Kidney (tissue), 13 donors: ENCODE measurements at regions not wholly inside any gene's neighbourhood (a gene's known extent, or its start where the extent isn't known, plus 50 kb on each side); places are given as distances from the start of the nearest gene placed in this dataset.

Source experiments
- DNase-seq, 5 donors: peaks; one replicate each; pipeline ENCODE4 v3.0.0-alpha.2; 2013 to 2020
- FAIRE-seq: peaks from 2 replicates; lab custom pipeline; 2012; peaks lifted over from hg19 to GRCh38; lab: Jason Lieb, UNC
- H3K27ac ChIP-seq, 2 donors: one replicate each; pipeline ENCODE4 v1.7.0; 2013; ENCODE audit warnings: low read depth in 2 of 2, low read length in 2 of 2, inconsistent platforms in 1 of 2
- H3K27me3 ChIP-seq: one replicate; pipeline ENCODE4 v1.7.1; 2013; ENCODE audit warnings: low read length, inconsistent platforms; ENCODE audit not compliant: control insufficient read depth, insufficient read depth
- H3K36me3 ChIP-seq, 3 donors: one replicate each; pipeline versions ENCODE4 v1.7.0 to v1.7.1; 2013; ENCODE audit warnings: low read length in 3 of 3, control low read depth in 1 of 3, inconsistent platforms in 1 of 3; ENCODE audit not compliant: insufficient read depth in 3 of 3, control insufficient read depth in 2 of 3
- H3K4me1 ChIP-seq, 3 donors: one replicate each; pipeline versions ENCODE4 v1.7.0 to v1.7.1; 2013; ENCODE audit warnings: low read length in 3 of 3, inconsistent platforms in 1 of 3, low read depth in 1 of 3; ENCODE audit not compliant: control insufficient read depth in 2 of 3, insufficient read depth in 2 of 3
- H3K4me3 ChIP-seq, 3 donors: one replicate each; pipeline versions ENCODE4 v1.7.0 to v1.8.1; 2013; ENCODE audit warnings: low read length in 3 of 3, control low read depth in 1 of 3, inconsistent platforms in 1 of 3
- H3K9ac ChIP-seq, 3 donors: one replicate each; pipeline versions ENCODE4 v1.7.0 to v1.7.1; 2013; ENCODE audit warnings: low read length in 3 of 3, control low read depth in 1 of 3, inconsistent platforms in 1 of 3
- H3K9me3 ChIP-seq, 3 donors: one replicate each; pipeline versions ENCODE4 v1.7.0 to v1.7.1; 2013; ENCODE audit warnings: low read length in 3 of 3, control low read depth in 1 of 3, inconsistent platforms in 1 of 3; ENCODE audit not compliant: control insufficient read depth in 2 of 3, insufficient read depth in 1 of 3
- CTCF ChIP-seq: IDR thresholded peaks from 3 replicates; pipeline ENCODE4 v1.5.1; 2012; ENCODE audit warnings: mild to moderate bottlenecking, moderate library complexity, borderline replicate concordance; ENCODE audit not compliant: insufficient read depth; ENCODE audit errors: extremely low read depth
- intact Hi-C: fragments of 100-400 bp; cut with DNase I; formaldehyde crosslinking; loops from one replicate; pipeline ENCODE4 v1.11.1; 2022
- donor health status: control.
- donor health status: control.
- donor health status: control.
- donor health status: control.
- donor health status: control.
- donor health status: DM: yes; HTN: yes; CAD: no.
- donor health status: Normal renal cell carcinoma (clear cell type).

DNA sequence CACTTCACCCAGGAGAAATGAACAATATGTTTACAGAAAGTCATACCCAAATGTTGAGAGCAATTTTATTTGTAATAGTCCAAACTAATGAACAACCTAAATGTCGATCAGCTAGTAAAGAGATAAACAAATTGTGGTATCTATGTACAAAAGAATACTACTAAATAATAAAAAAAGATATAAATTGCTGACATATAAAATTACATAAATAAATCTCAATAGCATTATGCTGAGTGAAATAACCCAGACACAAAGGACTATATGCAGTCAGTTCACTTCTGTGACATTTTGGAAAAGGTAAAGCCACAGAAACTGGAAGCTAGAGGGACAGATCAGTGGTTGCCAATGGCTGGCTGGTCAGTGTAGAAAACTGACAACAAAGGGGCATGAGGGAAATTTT is 346.0 kb upstream of the PCDH20 start:
- FAIRE-seq: no peak
- peaks cover 0 to 4% (median 0%) of the 10 kb centered on the region in 3 donors for H3K9me3 ChIP-seq
- no peaks in the 10 kb centered on the region for H3K36me3 ChIP-seq
- DNase-seq: no peak
- H3K27me3 ChIP-seq: no peaks in the 10 kb centered on the region
- no peak overlapping the region for H3K4me3 ChIP-seq
- no peak for TF ChIP-seq CTCF
- H3K27ac ChIP-seq: no peak overlapping the region
- H3K9ac ChIP-seq: no peak overlapping the region
- no peaks in the 10 kb centered on the region for H3K4me1 ChIP-seq
- intact Hi-C loops: no loop called here

GRCh38 chr13:61760102-61760501 is 344.5 kb upstream of the PCDH20 start:
- H3K4me1 ChIP-seq: no peaks in the 10 kb centered on the region
- H3K36me3 ChIP-seq: no peaks in the 10 kb centered on the region
- no peak overlapping the region for H3K27ac ChIP-seq
- intact Hi-C loops: no loop called here
- H3K9ac ChIP-seq: no peak overlapping the region
- no peak for DNase-seq
- no peak overlapping the region for H3K4me3 ChIP-seq
- no peak for TF ChIP-seq CTCF
- FAIRE-seq: no peak
- no peaks in the 10 kb centered on the region for H3K27me3 ChIP-seq
- peaks cover 0 to 5% (median 0%) of the 10 kb centered on the region in 3 donors for H3K9me3 ChIP-seq

GRCh38 chr13:61756031-61756430 is 340.4 kb upstream of the PCDH20 start:
- Histone ChIP-seq H3K27me3 (no peaks in the 10 kb centered on the region), H3K9ac (no peak overlapping the region), H3K4me1 (no peaks in the 10 kb centered on the region), H3K9me3 (peaks cover 0 to 5% (median 0%) of the 10 kb centered on the region in 3 donors), H3K27ac (no peak overlapping the region), H3K36me3 (no peaks in the 10 kb centered on the region), H3K4me3 (no peak overlapping the region)
- intact Hi-C loops: no loop called here
- DNase-seq (no peak), FAIRE-seq (no peak)
- no peak for TF ChIP-seq CTCF

DNA sequence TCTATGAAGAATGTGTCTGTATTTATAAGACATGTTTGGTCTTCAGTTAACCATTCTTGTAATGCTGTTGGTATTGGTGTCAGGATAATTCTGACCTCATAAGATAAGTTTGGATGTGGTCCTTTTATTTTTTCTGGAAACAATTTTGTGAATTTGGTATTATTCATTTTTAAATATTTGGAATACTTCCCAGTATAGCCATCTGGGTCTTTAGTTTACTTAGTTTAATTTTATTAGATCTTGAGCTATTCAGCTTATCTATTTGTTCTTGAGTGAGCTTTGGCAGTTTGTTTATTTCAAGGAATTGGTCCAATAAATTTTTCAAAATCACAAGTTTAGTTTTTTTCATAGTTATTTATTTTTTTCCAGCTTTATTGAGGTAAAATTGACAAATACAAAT is 335.4 kb upstream of the PCDH20 start:
- Histone ChIP-seq H3K4me1 (no peaks in the 10 kb centered on the region), H3K9me3 (no peaks in the 10 kb centered on the region), H3K36me3 (no peaks in the 10 kb centered on the region), H3K27ac (no peak overlapping the region), H3K4me3 (no peak overlapping the region), H3K9ac (no peak overlapping the region), H3K27me3 (no peaks in the 10 kb centered on the region)
- no peak for TF ChIP-seq CTCF
- DNase-seq (no peak), FAIRE-seq (no peak)
- intact Hi-C loops: no loop called here
